ENCODE measurements at regions not wholly inside any gene's neighbourhood (a gene's known extent, or its start where the extent isn't known, plus 50 kb on each side); places are given as distances from the start of the nearest gene placed in this dataset.

DNA sequence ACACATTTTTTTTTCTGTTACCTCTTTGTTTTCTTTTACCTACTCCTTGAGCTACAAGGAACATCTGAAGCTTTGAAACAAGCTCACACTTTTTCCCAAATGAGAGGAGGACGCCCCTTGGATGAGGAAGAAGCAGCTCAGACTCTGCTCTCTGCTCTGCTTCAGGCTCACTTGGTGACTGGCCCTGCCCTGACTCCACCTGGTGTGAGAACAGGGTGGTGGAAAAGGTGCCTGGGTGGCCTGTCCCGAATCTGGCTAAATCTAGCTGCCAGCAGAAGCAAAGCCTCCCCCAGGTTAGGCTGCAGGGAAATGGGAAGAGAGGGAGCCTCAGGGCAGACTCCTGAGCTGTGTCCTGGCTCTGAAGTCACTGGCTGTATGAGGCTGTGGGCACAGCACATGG, 68.0 kb upstream of the CEACAM8 start:
- no peak for DNase-seq

- DNase-seq: no peak
These were observed 65.6 kb upstream of the CEACAM8 start for GRCh38 chr19:42660353-42660752.

- DNase-seq: no peak
These were observed 63.4 kb upstream of the CEACAM8 start for GRCh38 chr19:42658076-42658475.

GRCh38 chr19:42657556-42657955, 62.8 kb upstream of the CEACAM8 start:
- no peak for DNase-seq

DNA sequence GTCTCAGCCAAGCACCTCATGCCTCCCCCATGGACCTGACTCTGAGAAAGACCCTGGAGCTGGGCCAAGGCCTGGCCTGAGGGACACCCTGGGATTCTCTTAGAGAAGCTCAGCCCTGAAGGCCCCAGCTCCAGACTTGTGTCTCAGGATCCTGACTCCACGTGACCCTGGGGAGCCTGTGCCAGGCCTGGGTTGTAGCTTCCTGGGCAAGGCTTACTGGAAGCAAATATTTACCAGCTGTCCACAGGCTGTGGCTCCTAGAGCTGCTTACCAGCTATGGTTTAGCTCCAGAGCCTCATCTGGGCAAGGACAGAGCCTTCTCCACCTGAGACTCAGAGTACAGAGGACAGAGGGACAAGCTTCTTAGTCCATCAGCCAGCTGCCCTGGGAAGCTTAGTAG, 61.0 kb upstream of the CEACAM8 start:
- no peak for DNase-seq

- DNase-seq: peak; percentile 13
These were observed 59.1 kb upstream of the CEACAM8 start for GRCh38 chr19:42653841-42654240.

- DNase-seq: no peak
These were observed 57.3 kb upstream of the CEACAM8 start for GRCh38 chr19:42652021-42652420.
